Thoracic aorta (tissue), 2 donors: ENCODE measurements at regions not wholly inside any gene's neighbourhood (a gene's known extent, or its start where the extent isn't known, plus 50 kb on each side); places are given as distances from the start of the nearest gene placed in this dataset.

Experiments
- ATAC-seq: fragments of 150-250 bp; one replicate; pipeline ENCODE4 v1.8.0; 2017; ENCODE audit warnings: low read depth; ENCODE audit not compliant: insufficient number of reproducible peaks, low FRiP score
- DNase-seq: peaks from one replicate; pipeline ENCODE4 v3.0.0-alpha.2; 2020; ENCODE audit warnings: low spot score
- H3K27ac ChIP-seq, 2 donors: fragments of 200-600 bp; sonication (generic); 1 replicate in 1 of 2; 2 replicates in 1 of 2; pipeline ENCODE4 v1.5.1; 2016; ENCODE audit warnings: mild to moderate bottlenecking in 2 of 2, moderate library complexity in 2 of 2
- H3K27me3 ChIP-seq: fragments of 200-600 bp; sonication (generic); replicated peaks from 2 replicates; pipeline ENCODE4 v1.6.0; 2016; ENCODE audit warnings: mild to moderate bottlenecking; ENCODE audit not compliant: insufficient read depth
- H3K36me3 ChIP-seq: fragments of 200-600 bp; sonication (generic); one replicate; pipeline ENCODE4 v1.5.1; 2016
- H3K4me1 ChIP-seq, 2 donors: fragments of 200-600 bp; sonication (generic); 1 replicate in 1 of 2; 2 replicates in 1 of 2; pipeline versions ENCODE4 v1.5.1 to v1.6.0; 2016; ENCODE audit warnings: low read depth in 2 of 2, mild to moderate bottlenecking in 1 of 2; ENCODE audit not compliant: control insufficient read depth in 1 of 2
- H3K4me3 ChIP-seq: fragments of 200-600 bp; sonication (generic); 2 replicates; pipeline ENCODE4 v1.5.1; 2016; ENCODE audit warnings: mild to moderate bottlenecking
- H3K9me3 ChIP-seq: fragments of 200-600 bp; sonication (generic); 2 replicates; pipeline ENCODE4 v1.5.1; 2016
- CTCF ChIP-seq: fragments of 200-600 bp; sonication (generic); IDR thresholded peaks from one replicate; pipeline ENCODE4 v1.5.1; 2019; ENCODE audit warnings: antibody characterized with exemption

- ATAC-seq (no peak), DNase-seq (no peak)
- Histone ChIP-seq H3K27me3 (no peaks in the 10 kb centered on the region), H3K27ac (no peak overlapping the region), H3K4me3 (no peak overlapping the region), H3K4me1 (peaks cover 0 to 10% of the 10 kb centered on the region in 2 donors), H3K36me3 (no peaks in the 10 kb centered on the region), H3K9me3 (no peaks in the 10 kb centered on the region)
- TF ChIP-seq CTCF, result no peak
Observed at GRCh38 chr1:25006770-25007169, 76.7 kb upstream of the RUNX3 start.

- DNase-seq (no peak), ATAC-seq (no peak)
- no peak for TF ChIP-seq CTCF
- Histone ChIP-seq H3K27ac (no peak overlapping the region), H3K27me3 (no peaks in the 10 kb centered on the region), H3K9me3 (no peaks in the 10 kb centered on the region), H3K4me1 (peaks cover 0 to 10% of the 10 kb centered on the region in 2 donors), H3K4me3 (no peak overlapping the region), H3K36me3 (no peaks in the 10 kb centered on the region)
Observed at GRCh38 chr1:25004355-25004754, 74.3 kb upstream of the RUNX3 start.

GRCh38 chr1:25003457-25004190, 73.5 kb upstream of the RUNX3 start:
- ATAC-seq (no peak), DNase-seq (no peak)
- Histone ChIP-seq H3K36me3 (no peaks in the 10 kb centered on the region), H3K27me3 (no peaks in the 10 kb centered on the region), H3K4me3 (no peak overlapping the region), H3K27ac (no peak overlapping the region), H3K4me1 (peaks cover 0 to 10% of the 10 kb centered on the region in 2 donors), H3K9me3 (no peaks in the 10 kb centered on the region)
- TF ChIP-seq CTCF, result no peak

GRCh38 chr1:25003000-25003399, 72.9 kb upstream of the RUNX3 start:
- H3K27me3 ChIP-seq, result no peaks in the 10 kb centered on the region
- ATAC-seq (no peak), DNase-seq (no peak)
- H3K9me3 ChIP-seq, result no peaks in the 10 kb centered on the region
- TF ChIP-seq CTCF, result no peak
- H3K4me3 ChIP-seq, result no peak overlapping the region
- peaks cover 0 to 10% of the 10 kb centered on the region in 2 donors for H3K4me1 ChIP-seq
- no peaks in the 10 kb centered on the region for H3K36me3 ChIP-seq
- H3K27ac ChIP-seq, result no peak overlapping the region

GRCh38 chr1:25001125-25001915, 71.2 kb upstream of the RUNX3 start:
- TF ChIP-seq CTCF, result no peak
- Histone ChIP-seq H3K27ac (no peak overlapping the region), H3K27me3 (no peaks in the 10 kb centered on the region), H3K4me1 (no peaks in the 10 kb centered on the region), H3K9me3 (no peaks in the 10 kb centered on the region), H3K4me3 (no peak overlapping the region), H3K36me3 (no peaks in the 10 kb centered on the region)
- DNase-seq, result no peak
- no peak for ATAC-seq
